NCI-H460 (cell line): ENCODE measurements at regions not wholly inside any gene's neighbourhood (a gene's known extent, or its start where the extent isn't known, plus 50 kb on each side); places are given as distances from the start of the nearest gene placed in this dataset.

ENCODE experiments used
- DNase-seq: peaks from one replicate; pipeline ENCODE4 v3.0.0-alpha.2; 2016; ENCODE audit warnings: low read depth; ENCODE audit errors: extremely low read depth

DNA sequence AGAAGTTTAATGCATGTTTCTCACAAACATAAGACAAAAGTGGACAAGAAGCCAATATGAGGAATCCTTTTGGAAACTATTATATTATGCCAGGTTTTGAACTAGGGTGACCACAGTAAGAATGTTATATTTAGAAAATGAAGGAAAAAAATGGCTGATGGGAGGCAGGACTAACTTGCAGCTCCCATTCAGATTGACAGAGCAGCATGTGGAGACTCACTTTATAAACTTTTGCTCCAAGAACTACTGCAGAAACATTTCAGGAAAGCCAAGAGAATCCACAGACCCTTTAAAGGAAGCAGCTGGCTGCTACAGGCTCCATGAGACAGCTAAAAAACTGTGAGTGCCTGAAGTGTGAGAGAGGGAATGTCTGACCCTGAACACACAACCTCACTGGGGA is 738.6 kb upstream of the GRIA3 start:
- no peak for DNase-seq

DNA sequence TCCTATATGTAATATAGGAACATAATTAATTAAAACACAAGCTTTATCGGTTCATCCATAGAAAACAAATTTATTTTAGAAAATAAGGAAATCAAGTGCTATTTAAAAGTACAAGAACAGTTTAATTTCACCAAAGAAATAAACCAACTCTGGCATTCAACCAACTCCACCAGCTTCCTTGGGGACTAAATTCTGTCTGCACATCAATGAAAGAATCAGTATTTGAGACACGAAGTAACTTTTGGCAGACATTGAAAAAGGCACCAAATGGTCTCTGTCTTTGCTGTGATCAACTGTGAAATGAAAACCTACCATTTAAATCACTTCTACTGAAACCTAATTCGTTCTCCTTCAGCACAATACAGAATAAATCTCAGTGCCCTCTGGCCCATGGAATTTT is 719.7 kb upstream of the GRIA3 start:
- no peak for DNase-seq

DNA sequence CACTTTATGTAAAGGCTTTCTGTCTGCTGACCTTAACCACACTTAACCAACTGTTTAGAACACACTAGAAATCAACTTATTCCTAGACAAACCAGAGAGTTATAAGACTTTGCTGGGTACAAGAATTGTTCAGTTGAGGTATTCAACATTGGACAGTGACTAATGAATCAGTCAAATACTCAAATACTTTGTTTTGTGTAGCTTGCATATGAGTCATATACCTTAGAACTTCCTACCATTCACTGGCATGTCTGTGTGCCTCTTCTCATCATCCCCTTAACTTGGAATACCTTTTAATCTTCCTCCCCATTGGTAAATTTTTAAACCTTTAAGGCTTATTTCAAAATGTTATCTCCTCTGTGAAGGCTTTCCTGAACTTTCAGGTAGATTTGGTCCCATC is 708.8 kb upstream of the GRIA3 start:
- no peak for DNase-seq

DNA sequence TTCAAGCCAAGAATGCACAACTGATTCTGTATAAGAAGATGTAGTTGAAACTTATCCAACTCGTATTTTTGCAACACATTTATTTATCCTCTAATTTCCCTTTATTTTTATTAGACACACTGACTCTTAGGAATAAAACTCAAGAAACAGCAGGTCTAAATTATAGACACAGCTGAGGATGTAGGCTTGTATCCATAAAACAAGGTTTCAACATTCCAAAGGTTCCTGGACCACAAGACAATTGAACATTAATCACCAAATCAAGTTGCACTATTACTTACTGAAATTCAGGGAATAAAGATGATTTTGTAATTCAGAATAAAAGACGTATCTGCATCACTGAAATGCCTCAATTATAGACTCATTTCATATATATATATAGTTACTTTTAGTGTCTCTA is 683.5 kb upstream of the GRIA3 start:
- DNase-seq: no peak

DNA sequence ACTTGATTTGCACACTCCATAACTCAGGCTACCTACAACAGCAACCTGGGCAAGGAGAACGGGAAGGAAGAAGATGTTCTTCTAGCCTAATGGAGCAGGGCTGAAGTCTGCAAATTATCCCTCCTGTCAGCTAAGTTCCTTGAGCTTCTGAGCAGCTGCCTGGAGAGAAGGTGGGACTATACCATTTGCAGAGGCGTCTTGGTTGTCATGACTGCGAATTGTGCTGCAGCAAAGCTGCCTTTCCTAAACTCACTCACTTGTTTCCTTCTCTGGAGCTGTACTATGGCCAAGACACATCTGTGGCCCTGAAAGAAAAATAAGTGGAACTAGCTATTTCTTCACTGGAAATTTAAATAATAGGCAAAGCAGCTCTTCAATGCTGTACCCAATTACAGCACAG is 682.4 kb upstream of the GRIA3 start:
- DNase-seq: no peak

DNA sequence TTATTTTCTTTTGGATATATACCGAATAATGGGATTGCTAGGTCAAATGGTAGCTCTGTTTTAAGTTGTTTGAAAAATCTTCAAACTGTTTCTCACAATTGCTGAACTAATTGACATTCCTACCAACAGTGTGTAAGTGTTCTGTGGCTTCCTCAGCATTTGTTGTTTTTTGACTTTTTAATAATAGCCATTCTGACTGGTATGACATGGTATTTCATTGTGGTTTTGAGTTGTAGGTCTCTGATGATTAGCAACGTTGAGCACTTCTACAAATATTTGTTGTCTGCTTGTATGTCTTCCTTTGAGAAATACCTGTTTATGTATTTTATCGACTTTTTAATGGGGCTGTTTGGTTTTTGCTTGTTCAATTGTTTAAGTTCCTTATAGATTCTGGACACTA is 680.1 kb upstream of the GRIA3 start:
- no peak for DNase-seq

DNA sequence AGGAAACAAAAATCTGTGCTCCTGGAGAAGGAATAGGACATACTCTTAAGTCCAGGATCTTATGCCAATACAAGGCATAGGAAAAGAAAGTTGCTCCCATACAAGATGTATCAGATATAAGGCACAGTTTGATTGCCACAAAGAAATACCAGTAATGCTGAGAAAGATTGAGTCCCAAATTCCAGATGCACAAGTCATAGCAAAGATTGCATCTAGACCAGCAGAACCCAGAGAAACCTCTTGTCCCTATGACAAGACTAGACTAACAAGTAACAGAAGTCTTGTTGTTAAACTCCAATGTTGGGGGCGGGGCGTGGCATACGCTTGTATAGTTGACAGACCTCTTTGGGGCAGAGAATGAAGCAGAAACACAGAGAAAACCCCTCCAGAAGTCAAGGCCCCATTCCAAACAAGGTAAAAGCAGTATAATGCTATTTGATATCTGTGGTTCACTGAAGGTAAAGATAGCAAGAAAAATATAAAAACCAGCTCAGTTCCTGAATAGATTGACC is 671.5 kb upstream of the GRIA3 start:
- no peak for DNase-seq

DNA sequence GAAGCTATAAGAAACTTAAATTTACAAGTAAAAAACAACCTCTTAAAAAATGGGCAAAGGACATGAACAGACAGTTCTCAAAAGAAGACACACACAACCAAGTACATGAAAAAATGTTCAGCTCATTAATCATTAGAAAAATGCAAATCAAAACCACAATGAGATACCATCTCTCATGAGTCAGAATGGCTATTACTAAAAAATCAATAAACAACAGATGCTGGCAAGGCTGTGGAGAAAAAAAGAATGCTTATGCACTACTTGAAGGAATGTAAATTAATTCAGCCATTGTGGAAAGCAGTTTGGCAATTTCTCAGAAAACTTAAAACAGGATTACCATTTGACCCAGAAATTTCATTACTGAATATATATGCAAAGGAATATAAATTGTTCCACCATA is 666.3 kb upstream of the GRIA3 start:
- DNase-seq: no peak

DNA sequence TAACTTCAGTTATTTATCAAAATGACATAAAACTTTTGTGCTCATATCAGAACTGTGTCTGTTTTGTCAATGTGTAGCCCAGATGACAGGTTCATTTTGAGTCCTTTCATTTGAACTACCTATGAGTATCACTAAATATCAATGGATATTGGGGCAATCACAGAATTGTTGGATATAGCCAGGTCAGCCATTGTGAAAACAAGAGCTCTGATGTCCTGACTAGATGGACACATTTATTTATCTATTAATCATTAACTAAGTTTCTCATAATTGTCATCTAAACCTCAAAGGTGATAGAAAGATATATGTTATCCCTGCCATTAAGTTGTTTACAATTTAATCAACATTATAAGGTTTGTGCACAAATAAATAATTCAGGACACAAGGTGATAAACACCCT is 638.3 kb upstream of the GRIA3 start:
- no peak for DNase-seq

DNA sequence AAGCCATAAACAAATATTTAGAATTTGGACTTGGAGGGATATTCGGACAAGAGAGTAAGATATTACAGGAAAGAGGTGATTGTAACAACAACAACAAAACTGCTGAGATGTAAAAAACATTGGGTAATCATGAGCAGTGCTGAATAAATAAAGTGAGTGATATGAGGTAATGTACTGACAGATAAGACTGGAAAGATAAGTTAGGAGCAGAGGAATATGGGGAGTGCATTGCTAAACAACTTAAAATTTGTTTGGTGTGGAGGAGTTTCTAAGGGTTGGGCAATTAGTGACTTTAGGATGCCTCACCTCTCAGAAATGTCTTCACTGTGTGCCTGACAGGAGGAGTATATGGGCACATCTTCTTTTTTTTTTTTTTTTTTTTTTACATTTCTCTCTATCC is 637.8 kb upstream of the GRIA3 start:
- DNase-seq: no peak

DNA sequence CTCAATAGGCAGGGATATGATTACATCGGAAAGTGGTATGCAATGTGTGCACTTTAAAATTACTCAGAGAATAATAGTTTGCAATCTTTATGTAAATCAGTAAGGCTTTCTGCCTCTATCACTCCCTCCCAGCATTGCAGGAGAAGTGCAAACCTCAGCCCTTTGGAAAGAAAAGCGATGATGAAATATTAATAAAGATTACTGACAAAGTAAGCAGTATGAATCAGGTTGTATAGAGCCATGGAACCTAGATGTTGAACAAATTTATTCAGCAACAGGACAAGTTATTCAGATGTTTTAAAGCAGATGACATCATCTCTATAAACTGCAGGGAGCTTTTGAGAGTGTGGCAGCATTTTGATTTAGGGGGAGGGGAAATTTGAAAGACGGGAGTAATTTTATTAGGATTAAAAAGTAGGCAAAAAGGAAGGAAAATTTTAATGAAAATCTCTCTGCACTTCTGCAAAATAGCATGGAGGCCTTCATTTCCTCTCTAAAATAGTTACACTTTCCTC is 631.7 kb upstream of the GRIA3 start:
- DNase-seq: no peak

DNA sequence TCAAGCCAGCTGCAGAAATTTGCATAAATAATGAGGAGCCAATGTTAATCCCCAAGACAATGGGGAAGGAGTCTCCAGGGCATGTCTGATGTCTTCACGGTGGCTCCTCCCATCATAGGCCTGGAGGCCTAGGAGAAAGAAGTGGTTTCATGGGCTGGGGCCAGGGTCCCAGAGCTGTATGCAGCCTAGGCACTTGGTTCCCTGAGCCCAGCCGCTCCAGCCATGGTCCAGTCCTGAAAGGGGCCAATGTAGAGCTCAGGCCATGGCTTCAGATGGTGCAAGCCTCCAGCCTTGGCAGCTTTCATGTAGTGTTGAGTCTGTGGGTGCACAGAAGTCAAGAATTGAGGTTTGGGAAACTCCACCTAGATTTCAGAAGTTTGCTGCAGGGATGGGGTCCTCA is 628.2 kb upstream of the GRIA3 start:
- DNase-seq: no peak

DNA sequence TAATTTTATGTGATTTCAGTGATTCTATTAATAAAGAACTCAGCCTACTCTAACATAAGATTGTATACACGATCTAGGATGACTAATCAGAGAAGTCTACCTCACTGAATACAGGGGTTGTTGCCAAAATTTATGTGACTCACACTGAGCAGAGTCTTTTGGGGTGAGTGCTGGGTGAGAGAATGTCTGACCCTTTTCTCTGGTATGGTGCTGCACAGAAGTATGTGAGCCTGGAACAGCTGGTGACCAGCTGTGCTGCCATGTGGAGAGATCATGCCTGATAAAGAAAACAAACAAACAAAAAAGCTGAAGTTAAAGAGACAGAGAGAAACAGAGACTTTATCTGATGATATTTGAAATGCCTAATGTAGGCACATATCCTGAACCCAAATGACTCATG is 618.1 kb upstream of the GRIA3 start:
- no peak for DNase-seq

DNA sequence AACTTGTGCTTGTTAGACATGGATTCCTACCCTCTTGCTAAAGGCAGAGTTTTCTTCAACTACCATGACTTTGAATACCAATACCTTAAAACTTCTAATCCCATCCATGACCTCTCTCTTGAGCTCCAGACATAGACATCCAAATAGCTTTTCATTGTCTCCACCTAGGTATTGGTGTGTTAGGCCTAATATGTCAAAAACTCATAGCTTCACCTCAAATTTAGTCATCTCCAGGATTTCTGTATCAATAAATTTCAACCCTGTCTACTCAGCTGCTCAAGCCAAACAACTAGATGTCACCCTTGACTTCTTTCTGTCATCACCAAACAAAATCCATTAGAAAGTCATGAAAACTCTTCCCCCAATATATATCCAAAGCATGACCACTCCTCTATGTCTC is 617.7 kb upstream of the GRIA3 start:
- DNase-seq: no peak

DNA sequence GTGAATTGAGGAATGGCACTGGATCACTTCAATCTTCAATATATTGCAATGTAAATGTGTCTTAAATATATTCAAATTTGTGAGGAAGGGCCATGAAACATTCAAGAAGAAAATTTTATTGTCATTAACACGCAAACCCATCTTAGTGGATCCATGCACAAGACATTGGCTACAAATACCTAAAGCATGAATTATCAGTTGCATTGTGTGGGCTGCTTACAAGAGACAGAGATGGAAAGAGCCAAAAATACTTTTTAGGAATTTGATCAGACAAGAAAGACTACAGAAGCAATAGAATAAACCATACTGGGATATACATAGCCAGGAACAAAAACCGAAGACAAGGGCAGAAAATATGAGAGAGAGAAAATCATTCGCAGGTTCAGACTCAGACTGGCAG is 616.2 kb upstream of the GRIA3 start:
- DNase-seq: no peak

DNA sequence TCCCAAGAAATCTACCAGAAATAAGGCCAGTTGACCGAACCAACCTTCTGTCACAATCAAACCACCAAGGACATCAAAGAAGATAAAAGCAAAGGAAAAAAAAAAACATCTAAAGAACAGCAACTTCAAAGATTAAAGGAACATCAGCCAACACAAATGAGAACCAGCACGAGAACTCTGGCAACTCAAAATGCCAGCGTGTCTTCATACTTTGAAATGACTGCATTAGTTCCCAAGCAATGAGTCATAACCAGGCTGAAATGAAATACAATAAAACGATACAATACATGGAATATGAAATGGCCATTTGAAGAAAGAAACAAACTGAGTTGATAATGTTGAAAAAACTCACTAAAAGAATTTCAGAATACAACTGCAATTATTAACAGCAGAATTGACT is 611.6 kb upstream of the GRIA3 start:
- DNase-seq: no peak

DNA sequence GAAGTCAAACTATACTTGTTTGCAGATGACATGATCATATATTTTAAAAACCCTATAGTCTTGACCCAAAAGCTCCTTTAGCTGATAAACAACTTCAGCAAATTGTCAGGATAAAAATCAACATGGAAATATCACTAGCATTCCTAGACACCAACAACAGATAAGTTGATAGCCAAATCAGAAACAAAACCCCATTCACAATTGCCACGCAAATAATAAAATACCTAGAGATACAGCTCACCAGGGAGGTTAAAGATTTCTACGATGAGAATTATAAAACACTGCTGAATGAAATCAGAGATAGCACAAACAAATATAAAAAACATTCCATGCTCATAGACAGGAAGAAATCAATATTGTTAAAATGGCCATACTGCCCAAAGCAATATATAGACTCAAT is 605.0 kb upstream of the GRIA3 start:
- DNase-seq: no peak

DNA sequence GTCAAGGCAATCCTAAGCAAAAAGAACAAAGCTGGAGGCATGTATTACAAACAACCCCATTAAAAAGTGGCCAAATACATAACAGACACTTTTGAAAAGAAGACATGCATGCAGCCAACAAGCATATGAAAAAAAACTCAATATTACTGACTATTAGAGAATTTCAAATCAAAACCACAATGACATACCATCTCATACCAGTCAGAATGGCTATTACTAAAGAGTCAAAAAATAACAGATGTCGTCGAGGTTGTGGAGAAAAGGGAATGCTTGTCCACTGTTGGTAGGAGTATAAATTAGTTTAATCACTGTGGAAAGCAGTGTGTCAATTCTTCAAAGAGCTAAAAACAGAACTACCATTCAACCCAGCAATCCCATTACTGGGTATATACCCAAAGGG is 604.6 kb upstream of the GRIA3 start:
- no peak for DNase-seq

DNA sequence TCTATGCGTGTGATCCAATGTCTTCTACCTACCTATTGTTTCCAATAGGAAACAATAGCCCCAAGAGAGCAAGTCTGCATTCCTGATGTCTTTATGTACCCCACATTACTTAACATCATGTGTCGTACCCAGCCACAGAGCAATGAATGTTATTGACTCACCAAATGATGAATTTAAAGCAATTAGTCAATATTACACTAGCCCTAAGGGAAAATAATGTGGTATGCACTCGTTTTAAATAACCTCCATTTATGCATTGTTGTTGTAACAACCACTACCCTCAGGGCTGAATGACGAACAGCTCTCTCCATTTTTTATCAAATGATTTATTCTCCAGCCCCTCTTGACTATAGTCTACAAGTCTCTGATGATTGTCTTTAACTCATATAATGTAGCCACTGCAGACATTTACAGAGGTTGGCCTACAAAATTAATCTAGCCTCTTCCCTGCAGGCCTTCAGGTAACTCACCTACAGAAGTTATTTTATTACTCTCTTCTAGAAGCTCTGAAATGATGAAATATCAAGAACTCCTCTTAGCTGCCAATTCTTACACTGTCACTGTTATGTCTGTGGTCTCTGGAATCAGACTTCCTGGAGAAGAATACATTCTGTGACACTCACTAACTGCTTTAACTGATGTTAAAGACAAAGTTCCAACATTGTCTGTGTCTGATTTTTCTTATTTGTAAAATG is 601.7 kb upstream of the GRIA3 start:
- DNase-seq: no peak

DNA sequence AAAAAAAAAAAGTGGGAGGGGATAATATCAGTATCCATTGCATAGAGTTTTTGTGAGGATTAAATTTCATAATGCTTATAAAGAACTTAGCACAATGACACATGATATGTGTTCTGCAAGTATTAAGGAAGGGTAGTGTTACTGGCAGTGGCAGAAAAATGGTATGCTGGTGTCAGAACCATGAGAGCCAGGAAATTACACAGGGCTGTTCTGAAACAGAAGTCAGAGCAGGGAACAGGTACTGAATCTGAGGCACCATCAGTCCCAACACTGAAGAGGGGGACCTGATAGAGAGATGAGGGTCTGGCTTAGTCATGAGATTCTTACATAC is 601.1 kb upstream of the GRIA3 start:
- no peak for DNase-seq

DNA sequence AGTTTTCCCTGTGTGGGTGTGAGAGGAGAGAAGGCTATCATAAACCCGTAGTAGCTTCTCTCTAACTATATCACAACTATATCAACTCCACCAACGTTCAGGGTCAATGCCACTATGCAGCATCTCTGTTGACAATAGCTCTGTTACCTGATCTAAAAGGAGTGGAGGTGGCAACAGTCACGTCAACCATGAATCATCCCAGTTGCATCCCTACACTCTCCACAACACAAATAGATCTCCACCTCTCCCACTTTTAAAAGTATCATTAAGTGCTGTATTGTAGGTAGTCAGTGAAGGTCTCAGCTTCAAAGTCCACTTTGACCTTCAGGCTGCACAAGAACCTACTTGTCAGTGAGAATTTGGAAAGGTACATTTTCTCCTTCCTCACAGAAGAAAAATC is 600.5 kb upstream of the GRIA3 start:
- no peak for DNase-seq

DNA sequence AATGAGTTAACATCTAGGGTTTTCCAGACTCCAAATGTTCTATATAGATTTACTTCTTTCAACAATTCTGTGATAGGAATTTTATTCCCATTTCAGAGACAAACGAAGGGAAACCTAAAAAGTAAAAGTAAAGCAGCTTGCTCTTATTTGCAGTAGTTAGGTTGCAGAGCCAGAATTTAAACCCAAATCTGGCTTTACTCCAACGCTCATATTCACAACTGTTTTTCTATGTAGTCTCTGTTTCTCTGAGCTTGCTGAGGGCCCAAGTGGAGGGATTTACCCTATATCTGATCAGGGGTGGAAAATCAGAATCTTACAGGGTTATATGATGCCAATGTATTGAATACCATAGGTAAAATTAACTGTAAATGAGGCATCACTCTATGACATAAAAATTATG is 599.1 kb upstream of the GRIA3 start:
- no peak for DNase-seq

DNA sequence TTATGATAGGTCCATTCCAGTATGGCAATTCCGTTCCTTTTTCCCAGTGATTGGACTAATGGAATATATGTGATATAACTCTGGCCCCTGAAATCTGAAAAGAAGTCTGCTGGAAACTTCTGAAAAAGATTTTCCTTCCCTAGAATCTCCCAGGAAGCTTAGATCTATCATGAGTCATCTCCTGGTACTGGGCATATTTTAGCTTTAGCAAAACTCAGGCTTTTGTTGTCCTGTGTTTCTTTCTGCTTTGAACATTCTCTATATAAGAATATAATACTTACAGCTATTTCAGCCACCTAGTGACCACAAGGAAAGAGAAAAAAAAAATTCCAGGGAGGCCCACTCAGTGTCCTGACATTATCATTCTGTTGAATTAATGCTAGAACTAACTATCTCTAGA is 597.2 kb upstream of the GRIA3 start:
- DNase-seq: no peak
